GM10266 (cell line): ENCODE measurements at regions not wholly inside any gene's neighbourhood (a gene's known extent, or its start where the extent isn't known, plus 50 kb on each side); places are given as distances from the start of the nearest gene placed in this dataset.
"Not testable (repeated sequence)": the region's sequence is repeated elsewhere in the genome, so short reads cannot be mapped to it uniquely, and the experiment has no call there.

Experiments
- DNase-seq: peaks from one replicate; pipeline ENCODE4 v3.0.0; 2012; ENCODE audit errors: extremely low spot score
- CTCF ChIP-seq: IDR thresholded peaks from 2 replicates; pipeline ENCODE4 v1.5.1; 2012; ENCODE audit warnings: mild to moderate bottlenecking, low read depth; ENCODE audit not compliant: control insufficient read depth, insufficient read depth; ENCODE audit errors: missing control alignments

- DNase-seq: no peak
- TF ChIP-seq CTCF: no peak
Measured at GRCh38 chr6:159627939-159628338, 65.1 kb downstream of the SOD2 start.

DNA sequence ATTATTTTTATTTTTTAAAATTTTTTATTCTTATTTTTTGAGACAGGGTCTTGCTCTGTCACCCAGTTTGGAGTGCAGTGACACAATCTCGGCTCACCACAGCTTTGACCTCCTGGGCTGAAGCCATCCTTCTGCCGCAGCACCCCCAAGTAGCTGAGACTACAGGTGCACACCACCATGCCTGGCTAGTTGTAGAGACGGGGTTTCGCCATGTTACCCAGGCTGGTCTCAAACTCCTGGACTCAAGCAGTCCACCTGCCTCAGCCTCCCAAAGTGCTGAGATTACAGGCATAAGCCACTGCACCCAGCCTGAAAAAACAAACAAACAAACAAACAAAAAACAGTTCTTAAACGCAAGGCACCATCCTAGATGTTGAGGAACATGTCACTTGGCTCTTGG lies 66.5 kb downstream of the SOD2 start:
- DNase-seq: not testable (repeated sequence)

DNA sequence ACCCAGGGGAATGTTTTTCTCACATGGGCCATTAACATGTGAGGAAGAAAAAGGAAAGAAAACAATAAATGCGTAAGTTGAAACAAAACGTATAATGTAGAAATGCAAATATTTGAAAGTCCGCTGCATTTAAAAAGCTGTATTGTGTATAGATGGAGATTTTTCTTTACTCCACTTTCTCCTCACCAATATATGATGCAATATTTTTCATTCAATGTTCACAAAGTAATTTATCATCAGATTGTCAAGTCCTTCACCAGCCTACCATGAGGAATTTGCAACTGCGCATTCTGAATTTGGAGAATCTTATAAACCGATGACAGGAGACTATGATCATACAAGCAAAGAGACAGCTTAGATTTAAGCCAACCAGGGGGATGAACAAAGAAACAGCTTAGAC lies 69.9 kb downstream of the SOD2 start:
- no peak for TF ChIP-seq CTCF
- DNase-seq: no peak

GRCh38 chr6:159620947-159621346 lies 72.1 kb downstream of the SOD2 start:
- no peak for DNase-seq
- TF ChIP-seq CTCF: no peak

- no peak for TF ChIP-seq CTCF
- no peak for DNase-seq
Measured at GRCh38 chr6:159617444-159617843, 75.6 kb downstream of the SOD2 start.

GRCh38 chr6:159616456-159616855 lies 76.6 kb downstream of the SOD2 start:
- TF ChIP-seq CTCF: no peak
- no peak for DNase-seq

GRCh38 chr6:159615918-159616317 lies 77.1 kb downstream of the SOD2 start:
- TF ChIP-seq CTCF: no peak
- DNase-seq: no peak

- TF ChIP-seq CTCF: no peak
- DNase-seq: no peak
Measured at GRCh38 chr6:159610881-159611280, 82.2 kb downstream of the SOD2 start.
